K562 (cell line): ENCODE measurements at regions not wholly inside any gene's neighbourhood (a gene's known extent, or its start where the extent isn't known, plus 50 kb on each side); places are given as distances from the start of the nearest gene placed in this dataset.

Experiments
- ATAC-seq: fragments of 200-7000 bp; cut with Tn5 transposase; 3 replicates; pipeline ENCODE4 v1.9.1; 2020; ENCODE audit warnings: moderate library complexity
- BruUV-seq: library from RNA; stranded (reverse); fragments of 400-500 nt; replicated peaks from 2 replicates; lab custom pipeline; 2021; lab: Mats Ljungman, UMichigan
- CTCF ChIA-PET: fragments of 300-600 bp; formaldehyde crosslinking; extraction: SDS; loops from one replicate; lab custom pipeline; 2021; ENCODE audit warnings: low intra/inter-chr PET ratio; lab: Yijun Ruan, JAX
- POLR2A ChIA-PET: fragments of 300-600, 350-650 bp; sonication (Branson Sonifier 250); formaldehyde crosslinking; extraction: SDS; loops from one replicate; lab custom pipeline; 2021; ENCODE audit warnings: antibody characterized with exemption, inconsistent platforms; lab: Yijun Ruan, JAX
- DNase-seq, 4 experiments: peaks; one replicate each; pipeline versions ENCODE4 v3.0.0 to v3.0.0-alpha.2; 2011 to 2018; ENCODE audit warnings: low spot score in 3 of 4, mixed read lengths in 3 of 4; ENCODE audit errors: extremely low read depth in 1 of 4
- FAIRE-seq: peaks from 2 replicates; lab custom pipeline; 2011; peaks lifted over from hg19 to GRCh38; lab: Jason Lieb, UNC
- H2AFZ ChIP-seq: 2 replicates; pipeline ENCODE4 v1.6.0; 2011; ENCODE audit warnings: low read depth, low read length, control low read depth, inconsistent platforms
- H3K27ac ChIP-seq: fragments of 200-600 bp; 3 replicates; pipeline ENCODE4 v1.8.0; 2011; ENCODE audit warnings: low read depth, mild to moderate bottlenecking, control low read depth, inconsistent platforms, low read length, moderate library complexity, mixed read lengths; ENCODE audit errors: extremely low read depth
- H3K27me3 ChIP-seq, 2 experiments: fragments of 300-600 bp in 1 of 2; 2 replicates in 1 of 2; 3 replicates in 1 of 2; pipeline versions ENCODE4 v1.6.0 to v1.8.0; 2011; ENCODE audit warnings: inconsistent platforms in 2 of 2, low read length in 2 of 2, mild to moderate bottlenecking in 1 of 2, mixed read lengths in 1 of 2, moderate library complexity in 1 of 2; ENCODE audit not compliant: control insufficient read depth in 2 of 2, insufficient read depth in 2 of 2
- H3K36me3 ChIP-seq: fragments of 300-600 bp; 3 replicates; pipeline ENCODE4 v1.8.0; 2011; ENCODE audit warnings: mild to moderate bottlenecking, low read length, inconsistent platforms; ENCODE audit not compliant: control insufficient read depth, insufficient read depth
- H3K4me1 ChIP-seq, 2 experiments: fragments of 200-600 bp in 1 of 2; replicated peaks in 1 of 2; 2 replicates in 1 of 2; 3 replicates in 1 of 2; pipeline versions ENCODE4 v1.5.1 to v1.8.0; 2011; ENCODE audit warnings: inconsistent platforms in 2 of 2, low read length in 2 of 2, mild to moderate bottlenecking in 1 of 2, mixed read lengths in 1 of 2, moderate library complexity in 1 of 2; ENCODE audit not compliant: control insufficient read depth in 2 of 2, insufficient read depth in 2 of 2
- H3K4me2 ChIP-seq: 2 replicates; pipeline ENCODE4 v1.6.1; 2011; ENCODE audit warnings: low read length, control low read depth, inconsistent platforms, mixed read lengths; ENCODE audit not compliant: insufficient read depth
- H3K4me3 ChIP-seq: fragments of 200-600 bp; sonication (generic), shearing (Covaris generic); 2 replicates; pipeline ENCODE4 v1.5.1; 2016; ENCODE audit warnings: control low read depth, inconsistent platforms
- H3K79me2 ChIP-seq: fragments of 200-600 bp; 3 replicates; pipeline ENCODE4 v1.8.0; 2011; ENCODE audit warnings: low read length, inconsistent platforms; ENCODE audit not compliant: control insufficient read depth, insufficient read depth
- H3K9ac ChIP-seq, 2 experiments: 2 replicates each; pipeline versions ENCODE4 v1.6.0 to v1.6.1; 2011; ENCODE audit warnings: low read depth in 2 of 2, low read length in 2 of 2, control low read depth in 1 of 2, inconsistent platforms in 1 of 2, mild to moderate bottlenecking in 1 of 2, mixed read lengths in 1 of 2; ENCODE audit not compliant: insufficient read depth in 1 of 2
- H3K9me1 ChIP-seq: one replicate; pipeline ENCODE4 v1.6.0; 2011; ENCODE audit warnings: inconsistent platforms, mild to moderate bottlenecking, low read length, moderate library complexity; ENCODE audit not compliant: control insufficient read depth, insufficient read depth
- H3K9me3 ChIP-seq: replicated peaks from 2 replicates; pipeline ENCODE4 v1.5.1; 2011; ENCODE audit warnings: low read depth, low read length, inconsistent platforms; ENCODE audit not compliant: control insufficient read depth, insufficient read depth
- H4K20me1 ChIP-seq: replicated peaks from 2 replicates; pipeline ENCODE4 v1.6.1; 2011; ENCODE audit warnings: low read length, inconsistent platforms, mixed read lengths; ENCODE audit not compliant: control insufficient read depth, insufficient read depth
- CBX2 ChIP-seq: fragments of 200-600 bp; sonication (generic); IDR thresholded peaks from one replicate; pipeline ENCODE4 v1.6.1; 2012; ENCODE audit warnings: mild to moderate bottlenecking, low read length, inconsistent platforms; ENCODE audit not compliant: insufficient read depth, poor library complexity, severe bottlenecking
- CBX5 ChIP-seq: IDR thresholded peaks from 2 replicates; pipeline ENCODE4 v1.6.1; 2014; ENCODE audit warnings: low read depth, borderline replicate concordance
- CEBPG ChIP-seq, 3 experiments: fragments of 200-800 bp in 1 of 3; sonication (Bioruptor generic) in 1 of 3; sonication (generic) in 1 of 3; formaldehyde crosslinking in 1 of 3; IDR thresholded peaks in 2 of 3; conservative IDR thresholded peaks in 1 of 3; 2 replicates each; pipeline versions ENCODE4 v1.6.1 to v1.8.0; 2016 to 2022; ENCODE audit warnings: missing compliant biosample characterization in 2 of 3, missing genetic modification characterization in 2 of 3, mild to moderate bottlenecking in 1 of 3, missing genetic modification reagents in 1 of 3
- ETS1 ChIP-seq: conservative IDR thresholded peaks from 2 replicates; pipeline ENCODE4 v1.6.1; 2011; ENCODE audit warnings: low read depth, mild to moderate bottlenecking, low read length; ENCODE audit not compliant: control insufficient read depth
- NR0B1 ChIP-seq: fragments of 450-650 bp; IDR thresholded peaks from one replicate; pipeline ENCODE4 v1.6.1; 2018; ENCODE audit warnings: mild to moderate bottlenecking, moderate library complexity; ENCODE audit not compliant: partially characterized antibody
- OTX1 ChIP-seq: fragments of 450-650 bp; formaldehyde crosslinking; IDR thresholded peaks from 2 replicates; pipeline ENCODE4 v1.4.0; 2022; ENCODE audit warnings: mild to moderate bottlenecking
- PRDM10 ChIP-seq: fragments of 450-650 bp; IDR thresholded peaks from 2 replicates; pipeline ENCODE4 v1.6.1; 2018; ENCODE audit not compliant: partially characterized antibody
- PTBP1 ChIP-seq: fragments of 200-400 bp; formaldehyde crosslinking; IDR thresholded peaks from 2 replicates; pipeline ENCODE4 v1.6.1; 2017; ENCODE audit warnings: low read depth, low read length
- RAD51 ChIP-seq: fragments of 450-650 bp; IDR thresholded peaks from 2 replicates; pipeline ENCODE4 v1.7.1; 2016; ENCODE audit warnings: low read depth, mild to moderate bottlenecking, borderline replicate concordance
- RBM17 ChIP-seq: fragments of 200-400 bp; formaldehyde crosslinking; IDR thresholded peaks from 2 replicates; pipeline ENCODE4 v1.6.1; 2017; ENCODE audit warnings: low read depth, mild to moderate bottlenecking, low read length, borderline replicate concordance
- SRF ChIP-seq, 2 experiments: fragments of 250-450, 450-650 bp in 1 of 2; sonication (Bioruptor Pico) in 1 of 2; sonication (generic) in 1 of 2; formaldehyde crosslinking; IDR thresholded peaks; 2 replicates each; pipeline versions ENCODE4 v1.5.0 to v1.5.1; 2020 to 2022; ENCODE audit warnings: mild to moderate bottlenecking in 1 of 2, missing genetic modification reagents in 1 of 2
- SUPT5H ChIP-seq: fragments of 450-650 bp; IDR thresholded peaks from 2 replicates; pipeline ENCODE4 v1.6.1; 2016
- ZNF436 ChIP-seq: fragments of 250-450, 450-650 bp; sonication (Bioruptor Pico); formaldehyde crosslinking; IDR thresholded peaks from 2 replicates; pipeline ENCODE4 v1.7.0; 2020; ENCODE audit warnings: mild to moderate bottlenecking
- WGBS: fragments of 100-300 bp; shearing (Covaris generic); methylation state at CpG from one replicate; pipeline ENCODE4 v1.1.6; 2016; ENCODE audit warnings: low coverage, mixed read lengths; ENCODE audit not compliant: insufficient coverage; ENCODE audit errors: missing lambda C conversion rate; 5-methylcytosine and 5-hydroxymethylcytosine counted together
- in situ Hi-C: fragments of 300-500 bp; cut with MboI; formaldehyde crosslinking; loops from 4 replicates; pipeline ENCODE4 v1.15.0; 2018; ENCODE audit warnings: inconsistent platforms, mixed read lengths
- intact Hi-C: fragments of 100-400 bp; cut with micrococcal nuclease; formaldehyde crosslinking; loops from 2 replicates; pipeline ENCODE4 v1.14.2; 2022
- TF ChIP-seq, protein P1 (sequence below): fragments of 250-450 bp; sonication (Bioruptor Pico); IDR thresholded peaks from 2 replicates; pipeline ENCODE4 v1.8.0; 2022; ENCODE audit warnings: inconsistent platforms, mild to moderate bottlenecking, moderate library complexity, borderline replicate concordance

DNA sequence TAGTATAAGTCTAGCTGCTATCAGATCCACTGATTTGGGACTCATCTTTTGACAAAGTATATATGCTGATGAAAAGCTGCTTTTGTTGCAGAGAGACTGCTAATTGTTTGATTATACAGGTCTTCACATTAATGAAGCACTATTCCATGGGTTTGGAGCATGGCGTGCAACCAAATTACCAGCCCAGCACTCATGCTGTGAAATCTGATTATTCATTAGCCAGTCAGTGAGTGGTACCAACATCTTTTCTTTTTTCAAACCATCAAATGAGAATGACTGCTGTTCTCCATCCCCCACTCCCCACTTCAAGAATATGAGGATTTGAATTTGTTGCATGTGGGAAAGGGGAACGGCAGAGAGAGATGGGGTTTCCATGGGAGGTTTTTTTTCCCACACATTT lies 91.3 kb downstream of the ID4 start (continued):
- TF ChIP-seq CEBPG (CRISPR knock-in tag; IDR thresholded peaks at IDR 0.05): no peak
- no peak for TF ChIP-seq CEBPG (tag; conservative IDR thresholded peaks at IDR 0.05 in 1 of 2, IDR thresholded peaks at IDR 0.05 in 1 of 2)
- TF ChIP-seq CBX5: no peak

GRCh38 chr6:19929312-19929711 lies 92.1 kb downstream of the ID4 start:
- no peaks in the 10 kb centered on the region for H3K9me3 ChIP-seq
- no peaks in the 10 kb centered on the region for H3K4me1 ChIP-seq
- no peak overlapping the region for H3K9ac ChIP-seq
- no peak overlapping the region for H3K4me3 ChIP-seq
- intact Hi-C loops: no loop called here
- BruUV-seq: no TSS peak
- ATAC-seq: no peak
- no peaks in the 10 kb centered on the region for H3K79me2 ChIP-seq
- H2AFZ ChIP-seq: no peak overlapping the region
- no peak for FAIRE-seq
- 0% methylated on average over 1 of the region's 1 CpG for WGBS
- no peak overlapping the region for H3K4me2 ChIP-seq
- H3K27me3 ChIP-seq: no peaks in the 10 kb centered on the region
- no peaks in the 10 kb centered on the region for H3K9me1 ChIP-seq
- no peak overlapping the region for H3K27ac ChIP-seq
- in situ Hi-C loops: no loop called here
- POLR2A ChIA-PET: no interaction called here
- CTCF ChIA-PET: no interaction called here
- no peaks in the 10 kb centered on the region for H3K36me3 ChIP-seq
- DNase-seq: no peak
- H4K20me1 ChIP-seq: no peaks in the 10 kb centered on the region
- TF ChIP-seq OTX1 (CRISPR knock-in tag): no peak
- TF ChIP-seq CBX2: no peak
- TF ChIP-seq, protein P1, sequence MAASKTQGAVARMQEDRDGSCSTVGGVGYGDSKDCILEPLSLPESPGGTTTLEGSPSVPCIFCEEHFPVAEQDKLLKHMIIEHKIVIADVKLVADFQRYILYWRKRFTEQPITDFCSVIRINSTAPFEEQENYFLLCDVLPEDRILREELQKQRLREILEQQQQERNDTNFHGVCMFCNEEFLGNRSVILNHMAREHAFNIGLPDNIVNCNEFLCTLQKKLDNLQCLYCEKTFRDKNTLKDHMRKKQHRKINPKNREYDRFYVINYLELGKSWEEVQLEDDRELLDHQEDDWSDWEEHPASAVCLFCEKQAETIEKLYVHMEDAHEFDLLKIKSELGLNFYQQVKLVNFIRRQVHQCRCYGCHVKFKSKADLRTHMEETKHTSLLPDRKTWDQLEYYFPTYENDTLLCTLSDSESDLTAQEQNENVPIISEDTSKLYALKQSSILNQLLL: no peak
- TF ChIP-seq ETS1: no peak
- no peak for TF ChIP-seq NR0B1
- no peak for TF ChIP-seq PTBP1
- no peak for TF ChIP-seq SRF (CRISPR knock-in tag; IDR thresholded peaks at IDR 0.05)
- TF ChIP-seq SUPT5H: no peak
- TF ChIP-seq PRDM10: no peak
- no peak for TF ChIP-seq ZNF436 (CRISPR knock-in tag)
- TF ChIP-seq RBM17: no peak
- TF ChIP-seq RAD51: no peak
